ENCODE measurements at regions not wholly inside any gene's neighbourhood (a gene's known extent, or its start where the extent isn't known, plus 50 kb on each side); places are given as distances from the start of the nearest gene placed in this dataset.

DNA sequence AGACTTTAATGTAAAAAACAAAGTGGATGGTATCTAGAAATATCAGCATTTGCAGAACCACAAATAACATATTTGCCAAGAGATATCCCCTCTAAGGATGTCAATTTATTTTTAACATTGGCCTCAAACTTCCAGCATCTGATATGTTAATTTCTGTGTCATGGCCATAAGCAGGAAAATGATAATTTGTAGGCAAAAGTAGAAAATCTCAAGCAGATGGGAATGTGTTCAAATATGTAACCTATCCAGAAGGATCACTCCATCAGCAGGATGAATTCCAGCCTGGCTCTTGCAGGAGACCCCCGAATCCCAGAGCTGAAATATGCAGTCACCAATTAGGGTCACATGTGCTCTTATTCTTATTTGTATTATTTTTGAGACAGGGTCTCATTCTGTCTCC, 55.4 kb upstream of the PRKX start:
- TF ChIP-seq, protein P1, sequence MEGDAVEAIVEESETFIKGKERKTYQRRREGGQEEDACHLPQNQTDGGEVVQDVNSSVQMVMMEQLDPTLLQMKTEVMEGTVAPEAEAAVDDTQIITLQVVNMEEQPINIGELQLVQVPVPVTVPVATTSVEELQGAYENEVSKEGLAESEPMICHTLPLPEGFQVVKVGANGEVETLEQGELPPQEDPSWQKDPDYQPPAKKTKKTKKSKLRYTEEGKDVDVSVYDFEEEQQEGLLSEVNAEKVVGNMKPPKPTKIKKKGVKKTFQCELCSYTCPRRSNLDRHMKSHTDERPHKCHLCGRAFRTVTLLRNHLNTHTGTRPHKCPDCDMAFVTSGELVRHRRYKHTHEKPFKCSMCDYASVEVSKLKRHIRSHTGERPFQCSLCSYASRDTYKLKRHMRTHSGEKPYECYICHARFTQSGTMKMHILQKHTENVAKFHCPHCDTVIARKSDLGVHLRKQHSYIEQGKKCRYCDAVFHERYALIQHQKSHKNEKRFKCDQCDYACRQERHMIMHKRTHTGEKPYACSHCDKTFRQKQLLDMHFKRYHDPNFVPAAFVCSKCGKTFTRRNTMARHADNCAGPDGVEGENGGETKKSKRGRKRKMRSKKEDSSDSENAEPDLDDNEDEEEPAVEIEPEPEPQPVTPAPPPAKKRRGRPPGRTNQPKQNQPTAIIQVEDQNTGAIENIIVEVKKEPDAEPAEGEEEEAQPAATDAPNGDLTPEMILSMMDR (conservative IDR thresholded peaks at IDR 0.05; ENCODE audit: low read length) = no peak
- TF ChIP-seq EZH2phosphoT487 (IDR thresholded peaks at IDR 0.05; ENCODE audit: borderline replicate concordance) = no peak

All from Loucy (cell line).